Common myeloid progenitor, CD34-positive (primary cell): ENCODE measurements at regions not wholly inside any gene's neighbourhood (a gene's known extent, or its start where the extent isn't known, plus 50 kb on each side); places are given as distances from the start of the nearest gene placed in this dataset.

Experiments
- CTCF ChIA-PET: fragments of 350-600 bp; sonication (Branson Sonifier 250); formaldehyde crosslinking; loops from one replicate; lab custom pipeline; 2021; ENCODE audit warnings: antibody characterized with exemption; lab: Charles Lee
- POLR2A ChIA-PET: fragments of 350-600 bp; sonication (Branson Sonifier 250); formaldehyde crosslinking; loops from one replicate; lab custom pipeline; 2021; ENCODE audit warnings: antibody characterized with exemption; lab: Charles Lee
- DNase-seq, 3 donors: peaks; one replicate each; pipeline versions ENCODE4 v3.0.0 to v3.0.0-alpha.2; 2013
- H3K27ac ChIP-seq, 2 experiments: 1 replicate in 1 of 2; 2 replicates in 1 of 2; pipeline ENCODE4 v1.7.0; 2013; ENCODE audit warnings: inconsistent platforms in 2 of 2, low read length in 2 of 2, mild to moderate bottlenecking in 2 of 2, low read depth in 1 of 2, moderate library complexity in 1 of 2; ENCODE audit not compliant: severe bottlenecking in 2 of 2, insufficient read depth in 1 of 2, poor library complexity in 1 of 2
- H3K27me3 ChIP-seq, 5 experiments: replicated peaks in 2 of 5; 1 replicate in 3 of 5; 2 replicates in 2 of 5; pipeline versions ENCODE4 v1.6.1 to v1.7.0; 2013; ENCODE audit warnings: low read length in 4 of 5, mild to moderate bottlenecking in 2 of 5, moderate library complexity in 2 of 5, inconsistent platforms in 1 of 5; ENCODE audit not compliant: insufficient read depth in 5 of 5, control insufficient read depth in 4 of 5
- H3K36me3 ChIP-seq, 4 experiments: 1 replicate in 2 of 4; 2 replicates in 2 of 4; pipeline versions ENCODE4 v1.6.1 to v1.7.0; 2013; ENCODE audit warnings: low read length in 3 of 4, control low read depth in 1 of 4, mild to moderate bottlenecking in 1 of 4; ENCODE audit not compliant: control insufficient read depth in 4 of 4, insufficient read depth in 4 of 4
- H3K4me1 ChIP-seq, 4 experiments: 1 replicate in 3 of 4; 2 replicates in 1 of 4; pipeline versions ENCODE4 v1.6.1 to v1.7.1; 2013; ENCODE audit warnings: low read length in 3 of 4, mild to moderate bottlenecking in 3 of 4, control low read depth in 1 of 4, inconsistent platforms in 1 of 4, moderate library complexity in 1 of 4; ENCODE audit not compliant: control insufficient read depth in 4 of 4, insufficient read depth in 4 of 4; ENCODE audit errors: control extremely low read depth in 1 of 4
- H3K4me3 ChIP-seq, 7 experiments: 1 replicate in 4 of 7; 2 replicates in 3 of 7; pipeline versions ENCODE4 v1.5.1 to v1.7.0; 2013; ENCODE audit warnings: mild to moderate bottlenecking in 7 of 7, low read length in 6 of 7, moderate library complexity in 6 of 7, inconsistent platforms in 2 of 7, low read depth in 2 of 7, control low read depth in 1 of 7; ENCODE audit not compliant: insufficient read depth in 4 of 7, control insufficient read depth in 1 of 7; ENCODE audit errors: extremely low read depth in 1 of 7
- H3K9me3 ChIP-seq, 5 experiments: 1 replicate in 4 of 5; 2 replicates in 1 of 5; pipeline versions ENCODE4 v1.6.1 to v1.7.1; 2013; ENCODE audit warnings: low read length in 4 of 5, mild to moderate bottlenecking in 2 of 5, inconsistent platforms in 1 of 5, low read depth in 1 of 5, moderate library complexity in 1 of 5; ENCODE audit not compliant: control insufficient read depth in 4 of 5, insufficient read depth in 2 of 5; ENCODE audit errors: control extremely low read depth in 1 of 5
- WGBS: methylation state at CpG from one replicate; pipeline ENCODE4 v1.1.5; 2013; ENCODE audit not compliant: insufficient coverage; 5-methylcytosine and 5-hydroxymethylcytosine counted together

GRCh38 chr4:176433983-176434382 lies 114.2 kb downstream of the SPCS3 start:
- no peaks in the 10 kb centered on the region for H3K4me1 ChIP-seq
- H3K9me3 ChIP-seq, result no peaks in the 10 kb centered on the region
- DNase-seq, result no peak
- CTCF ChIA-PET, result no interaction called here
- H3K36me3 ChIP-seq, result no peaks in the 10 kb centered on the region
- H3K27ac ChIP-seq, result no peak overlapping the region
- POLR2A ChIA-PET, result no interaction called here
- no peaks in the 10 kb centered on the region for H3K27me3 ChIP-seq
- no peak overlapping the region for H3K4me3 ChIP-seq
- 93% methylated on average over 3 of the region's 3 CpGs for WGBS

GRCh38 chr4:176435901-176436292 lies 116.1 kb downstream of the SPCS3 start:
- CTCF ChIA-PET, result no interaction called here
- H3K27ac ChIP-seq, result no peak overlapping the region
- no peaks in the 10 kb centered on the region for H3K4me1 ChIP-seq

GRCh38 chr4:176436293-176436973 lies 116.7 kb downstream of the SPCS3 start:
- ChIA-PET CTCF (interaction anchor here (0.7 kb wide), 1 partner anchor 17 kb away, joined by 3 read pairs; no protein-coding TSS in a partner anchor), POLR2A (no interaction called here)
- no peaks in the 10 kb centered on the region for H3K9me3 ChIP-seq
- no peaks in the 10 kb centered on the region for H3K4me1 ChIP-seq
- WGBS, result 87% methylated on average over 4 of the region's 5 CpGs
- no peak overlapping the region for H3K27ac ChIP-seq
- no peak for DNase-seq
- no peaks in the 10 kb centered on the region for H3K36me3 ChIP-seq
- no peak overlapping the region for H3K4me3 ChIP-seq
- H3K27me3 ChIP-seq, result no peaks in the 10 kb centered on the region

More at GRCh38 chr4:176435901-176436292, 116.1 kb downstream of the SPCS3 start:
- Histone ChIP-seq H3K9me3 (no peaks in the 10 kb centered on the region), H3K36me3 (no peaks in the 10 kb centered on the region), H3K27me3 (no peaks in the 10 kb centered on the region), H3K4me3 (no peak overlapping the region)
- 85% methylated on average over 1 of the region's 1 CpG for WGBS
- no peak for DNase-seq
- POLR2A ChIA-PET, result no interaction called here

- no peaks in the 10 kb centered on the region for H3K4me1 ChIP-seq
- no peak overlapping the region for H3K27ac ChIP-seq
- no peaks in the 10 kb centered on the region for H3K9me3 ChIP-seq
- H3K27me3 ChIP-seq, result no peaks in the 10 kb centered on the region
- WGBS, result 93% methylated on average over 1 of the region's 1 CpG
- H3K36me3 ChIP-seq, result no peaks in the 10 kb centered on the region
- no peak for DNase-seq
- POLR2A ChIA-PET, result no interaction called here
- CTCF ChIA-PET, result no interaction called here
- no peak overlapping the region for H3K4me3 ChIP-seq
Observed at GRCh38 chr4:176437756-176438155, 118.0 kb downstream of the SPCS3 start.

- CTCF ChIA-PET, result no interaction called here
- Histone ChIP-seq H3K27me3 (no peaks in the 10 kb centered on the region), H3K27ac (no peak overlapping the region), H3K4me1 (no peaks in the 10 kb centered on the region), H3K4me3 (no peak overlapping the region), H3K36me3 (no peaks in the 10 kb centered on the region), H3K9me3 (no peaks in the 10 kb centered on the region)
- WGBS, result no CpG with 5 or more reads among the region's 2 CpGs
- DNase-seq, result no peak
- POLR2A ChIA-PET, result no interaction called here
Observed at GRCh38 chr4:176438401-176438800, 118.6 kb downstream of the SPCS3 start.

- 60% methylated on average over 1 of the region's 2 CpGs for WGBS
- no peaks in the 10 kb centered on the region for H3K4me1 ChIP-seq
- ChIA-PET CTCF (no interaction called here), POLR2A (no interaction called here)
- H3K27me3 ChIP-seq, result no peaks in the 10 kb centered on the region
- no peaks in the 10 kb centered on the region for H3K9me3 ChIP-seq
- H3K36me3 ChIP-seq, result no peaks in the 10 kb centered on the region
- H3K4me3 ChIP-seq, result no peak overlapping the region
- no peak overlapping the region for H3K27ac ChIP-seq
- DNase-seq, result no peak
Observed at GRCh38 chr4:176439611-176440010, 119.8 kb downstream of the SPCS3 start.

- H3K27me3 ChIP-seq, result no peaks in the 10 kb centered on the region
- H3K9me3 ChIP-seq, result no peaks in the 10 kb centered on the region
- CTCF ChIA-PET, result no interaction called here
- H3K4me3 ChIP-seq, result no peak overlapping the region
- POLR2A ChIA-PET, result no interaction called here
- DNase-seq, result no peak
- no peaks in the 10 kb centered on the region for H3K36me3 ChIP-seq
- no CpG with 5 or more reads among the region's 1 CpG for WGBS
- H3K4me1 ChIP-seq, result no peaks in the 10 kb centered on the region
- no peak overlapping the region for H3K27ac ChIP-seq
Observed at GRCh38 chr4:176440698-176441097, 120.9 kb downstream of the SPCS3 start.
